Gastroesophageal sphincter (tissue), 3 donors: ENCODE measurements at regions not wholly inside any gene's neighbourhood (a gene's known extent, or its start where the extent isn't known, plus 50 kb on each side); places are given as distances from the start of the nearest gene placed in this dataset.
"Not testable (repeated sequence)": the region's sequence is repeated elsewhere in the genome, so short reads cannot be mapped to it uniquely, and the experiment has no call there.

ENCODE experiments used
- CTCF ChIP-seq, 4 experiments: fragments of 200-600 bp in 2 of 4; fragments of 450-650 bp in 2 of 4; sonication (generic) in 1 of 4; IDR thresholded peaks; one replicate each; pipeline ENCODE4 v1.5.1; 2017 to 2019; ENCODE audit warnings: antibody characterized with exemption in 4 of 4, mild to moderate bottlenecking in 2 of 4, moderate library complexity in 2 of 4
- EP300 ChIP-seq: sonication (generic); formaldehyde crosslinking; IDR thresholded peaks from one replicate; pipeline ENCODE4 v1.6.1; 2017; ENCODE audit warnings: antibody characterized with exemption, mild to moderate bottlenecking
- POLR2A ChIP-seq, 2 donors: fragments of 450-650 bp; IDR thresholded peaks; one replicate each; pipeline ENCODE4 v1.6.1; 2017; ENCODE audit warnings: antibody characterized with exemption in 2 of 2, mild to moderate bottlenecking in 2 of 2, moderate library complexity in 1 of 2
- POLR2AphosphoS5 ChIP-seq: sonication (generic); formaldehyde crosslinking; IDR thresholded peaks from one replicate; pipeline ENCODE4 v1.6.1; 2017; ENCODE audit warnings: antibody characterized with exemption

- TF ChIP-seq CTCF (IDR thresholded peaks at IDR 0.05); POLR2AphosphoS5; POLR2A (IDR thresholded peaks at IDR 0.05); EP300: not testable (repeated sequence)
Observed at GRCh38 chr5:98030273-98030672, 743.2 kb upstream of the RGMB start.
